ENCODE measurements at regions not wholly inside any gene's neighbourhood (a gene's known extent, or its start where the extent isn't known, plus 50 kb on each side); places are given as distances from the start of the nearest gene placed in this dataset.

GRCh38 chr1:168408884-168409283 is 128.2 kb downstream of the TBX19 start (continued):
- no peak for TF ChIP-seq PKNOX1 (IDR thresholded peaks at IDR 0.05)
- TF ChIP-seq HDAC6 (IDR thresholded peaks at IDR 0.05; ENCODE audit: unreplicated experiment): no peak
- TF ChIP-seq GATAD2B (conservative IDR thresholded peaks at IDR 0.05; ENCODE audit: low read depth): no peak
- TF ChIP-seq HSF1 (IDR thresholded peaks at IDR 0.05; ENCODE audit: low read depth, low read length): no peak
- TF ChIP-seq YY1 (IDR thresholded peaks at IDR 0.05; ENCODE audit: low read depth, low read length): no peak
- TF ChIP-seq CBFB (IDR thresholded peaks at IDR 0.05; ENCODE audit: low read depth): no peak
- no peak for TF ChIP-seq ATF3 (IDR thresholded peaks at IDR 0.05; ENCODE audit: borderline replicate concordance, extremely low read depth, low read depth, low read length)
- TF ChIP-seq FOXM1 (IDR thresholded peaks at IDR 0.05; ENCODE audit: low read depth, low read length): no peak
- no peak for TF ChIP-seq SMARCA5 (IDR thresholded peaks at IDR 0.05)
- TF ChIP-seq EED (IDR thresholded peaks at IDR 0.05; ENCODE audit: low read depth): no peak
- TF ChIP-seq HDGF (IDR thresholded peaks at IDR 0.05): no peak
- no peak for TF ChIP-seq RAD51 (IDR thresholded peaks at IDR 0.05)
- TF ChIP-seq BCL11A (IDR thresholded peaks at IDR 0.05; ENCODE audit: low read depth, low read length): peak; percentile 41; the same call in 1 of the 2 replicates
- TF ChIP-seq DPF2 (IDR thresholded peaks at IDR 0.05): peak; percentile 72
- TF ChIP-seq NRF1 (conservative IDR thresholded peaks at IDR 0.05; ENCODE audit: low read depth, low read length): no peak
- no peak for TF ChIP-seq SREBF1 (IDR thresholded peaks at IDR 0.05; ENCODE audit: low read length)
- TF ChIP-seq ZNF622 (IDR thresholded peaks at IDR 0.05): no peak
- no peak for TF ChIP-seq WRNIP1 (IDR thresholded peaks at IDR 0.05; ENCODE audit: borderline replicate concordance, low read depth, low read length)
- TF ChIP-seq EGR1 (IDR thresholded peaks at IDR 0.05; ENCODE audit: borderline replicate concordance in 1 of 2, low read depth in 2 of 2, low read length in 2 of 2): no peak
- TF ChIP-seq IKZF2 (IDR thresholded peaks at IDR 0.05): peak; percentile 44 to 49; a peak in 1 of 4 replicates
- TF ChIP-seq TCF7 (IDR thresholded peaks at IDR 0.05; ENCODE audit: borderline replicate concordance): no peak
- no peak for TF ChIP-seq ETV6 (conservative IDR thresholded peaks at IDR 0.05 in 1 of 2, IDR thresholded peaks at IDR 0.05 in 1 of 2; ENCODE audit: borderline replicate concordance in 1 of 2, low read depth in 1 of 2)
- no peak for TF ChIP-seq RFX5 (IDR thresholded peaks at IDR 0.05; ENCODE audit: low read depth, low read length)
- TF ChIP-seq PAX5 (IDR thresholded peaks at IDR 0.05; ENCODE audit: borderline replicate concordance, low read depth, low read length): no peak
- peak; percentile 78 for TF ChIP-seq MTA2 (IDR thresholded peaks at IDR 0.05; ENCODE audit: low read depth)
- TF ChIP-seq POU2F2 (IDR thresholded peaks at IDR 0.05; ENCODE audit: borderline replicate concordance, low read depth, low read length): no peak
- TF ChIP-seq SPI1 (IDR thresholded peaks at IDR 0.05; ENCODE audit: borderline replicate concordance, insufficient read depth, low read depth, low read length): no peak
- TF ChIP-seq FOS (IDR thresholded peaks at IDR 0.05; ENCODE audit: borderline replicate concordance, extremely low read depth, insufficient read length): no peak
- no peak for TF ChIP-seq PAX8 (IDR thresholded peaks at IDR 0.05)
- no peak for TF ChIP-seq E2F8 (IDR thresholded peaks at IDR 0.05; ENCODE audit: low read depth, partially characterized antibody)

Measured in GM12878 (cell line).